ENCODE measurements at regions not wholly inside any gene's neighbourhood (a gene's known extent, or its start where the extent isn't known, plus 50 kb on each side); places are given as distances from the start of the nearest gene placed in this dataset.

GRCh38 chr2:236685361-236685760 lies 115.7 kb downstream of the ACKR3 start:
- Histone ChIP-seq H3K27me3 (no peaks in the 10 kb centered on the region), H3K4me1 (peaks cover 0 to 24% of the 10 kb centered on the region in 2 donors), H3K9me3 (no peaks in the 10 kb centered on the region), H3K36me3 (no peaks in the 10 kb centered on the region), H3K4me3 (no peak overlapping the region), H3K27ac (no peak overlapping the region)
- DNase-seq (ENCODE audit: low spot score): no peak
- no peak for TF ChIP-seq CTCF (IDR thresholded peaks at IDR 0.05)

GRCh38 chr2:236685979-236686520 lies 116.4 kb downstream of the ACKR3 start:
- TF ChIP-seq CTCF (IDR thresholded peaks at IDR 0.05): no peak

GRCh38 chr2:236686561-236686960 lies 116.9 kb downstream of the ACKR3 start:
- no peak for TF ChIP-seq CTCF (IDR thresholded peaks at IDR 0.05)
- Histone ChIP-seq H3K36me3 (no peaks in the 10 kb centered on the region), H3K27me3 (no peaks in the 10 kb centered on the region), H3K4me1 (peaks cover 0 to 24% of the 10 kb centered on the region in 2 donors), H3K9me3 (no peaks in the 10 kb centered on the region), H3K4me3 (no peak overlapping the region), H3K27ac (no peak overlapping the region)
- no peak for DNase-seq (ENCODE audit: low spot score)

More at GRCh38 chr2:236685979-236686520, 116.4 kb downstream of the ACKR3 start:
- H3K36me3 ChIP-seq: no peaks in the 10 kb centered on the region
- no peaks in the 10 kb centered on the region for H3K27me3 ChIP-seq
- no peaks in the 10 kb centered on the region for H3K9me3 ChIP-seq
- peaks cover 0 to 24% of the 10 kb centered on the region in 2 donors for H3K4me1 ChIP-seq
- H3K27ac ChIP-seq: no peak overlapping the region
- no peak overlapping the region for H3K4me3 ChIP-seq
- DNase-seq (ENCODE audit: low spot score): no peak

GRCh38 chr2:236687296-236687965 lies 117.8 kb downstream of the ACKR3 start:
- H3K9me3 ChIP-seq: no peaks in the 10 kb centered on the region
- no peak overlapping the region for H3K4me3 ChIP-seq
- TF ChIP-seq CTCF (IDR thresholded peaks at IDR 0.05): no peak
- H3K36me3 ChIP-seq: no peaks in the 10 kb centered on the region
- H3K27ac ChIP-seq: no peak overlapping the region
- H3K27me3 ChIP-seq: no peaks in the 10 kb centered on the region
- peaks cover 0 to 24% of the 10 kb centered on the region in 2 donors for H3K4me1 ChIP-seq
- DNase-seq (ENCODE audit: low spot score): no peak

GRCh38 chr2:236688157-236688556 lies 118.5 kb downstream of the ACKR3 start:
- Histone ChIP-seq H3K4me1 (peaks cover 0 to 24% of the 10 kb centered on the region in 2 donors), H3K36me3 (no peaks in the 10 kb centered on the region), H3K4me3 (no peak overlapping the region), H3K9me3 (no peaks in the 10 kb centered on the region), H3K27ac (peak overlapping the region in 1 of 2 donors; percentile 2), H3K27me3 (no peaks in the 10 kb centered on the region)
- TF ChIP-seq CTCF (IDR thresholded peaks at IDR 0.05): no peak
- no peak for DNase-seq (ENCODE audit: low spot score)
